Duodenal mucosa (tissue), 2 donors: ENCODE measurements at regions not wholly inside any gene's neighbourhood (a gene's known extent, or its start where the extent isn't known, plus 50 kb on each side); places are given as distances from the start of the nearest gene placed in this dataset.

Experiments used
- H3K27ac ChIP-seq: one replicate; pipeline ENCODE4 v1.7.0; 2013; ENCODE audit warnings: low read depth, low read length
- H3K27me3 ChIP-seq, 2 donors: one replicate each; pipeline ENCODE4 v1.7.0; 2013; ENCODE audit warnings: low read length in 2 of 2, control low read depth in 1 of 2; ENCODE audit not compliant: insufficient read depth in 2 of 2, control insufficient read depth in 1 of 2
- H3K36me3 ChIP-seq, 2 donors: one replicate each; pipeline ENCODE4 v1.7.0; 2013; ENCODE audit warnings: low read length in 2 of 2, control low read depth in 1 of 2; ENCODE audit not compliant: insufficient read depth in 2 of 2, control insufficient read depth in 1 of 2
- H3K4me1 ChIP-seq, 2 donors: one replicate each; pipeline ENCODE4 v1.7.0; 2013; ENCODE audit warnings: low read length in 2 of 2, control low read depth in 1 of 2; ENCODE audit not compliant: insufficient read depth in 2 of 2, control insufficient read depth in 1 of 2
- H3K4me3 ChIP-seq, 2 donors: one replicate each; pipeline ENCODE4 v1.7.0; 2013; ENCODE audit warnings: low read length in 2 of 2, low read depth in 1 of 2
- H3K9ac ChIP-seq, 2 donors: one replicate each; pipeline ENCODE4 v1.7.0; 2013; ENCODE audit warnings: low read length in 2 of 2, low read depth in 1 of 2
- H3K9me3 ChIP-seq, 2 donors: one replicate each; pipeline ENCODE4 v1.7.0; 2013; ENCODE audit warnings: low read length in 2 of 2, control low read depth in 1 of 2; ENCODE audit not compliant: control insufficient read depth in 1 of 2

- Histone ChIP-seq H3K4me1 (peaks cover 15 to 18% of the 10 kb centered on the region in 2 donors), H3K4me3 (no peak overlapping the region), H3K27ac (no peak overlapping the region)
These were observed 50.1 kb upstream of the TMEM72 start for GRCh38 chr10:44860811-44861736.

More at GRCh38 chr10:44860811-44861736, 50.1 kb upstream of the TMEM72 start:
- H3K9me3 ChIP-seq, result no peaks in the 10 kb centered on the region
- no peak overlapping the region for H3K9ac ChIP-seq
- no peaks in the 10 kb centered on the region for H3K36me3 ChIP-seq
- peaks cover 9 to 13% of the 10 kb centered on the region in 2 donors for H3K27me3 ChIP-seq
